ENCODE measurements at regions not wholly inside any gene's neighbourhood (a gene's known extent, or its start where the extent isn't known, plus 50 kb on each side); places are given as distances from the start of the nearest gene placed in this dataset.
"Not testable (repeated sequence)": the region's sequence is repeated elsewhere in the genome, so short reads cannot be mapped to it uniquely, and the experiment has no call there.

DNA sequence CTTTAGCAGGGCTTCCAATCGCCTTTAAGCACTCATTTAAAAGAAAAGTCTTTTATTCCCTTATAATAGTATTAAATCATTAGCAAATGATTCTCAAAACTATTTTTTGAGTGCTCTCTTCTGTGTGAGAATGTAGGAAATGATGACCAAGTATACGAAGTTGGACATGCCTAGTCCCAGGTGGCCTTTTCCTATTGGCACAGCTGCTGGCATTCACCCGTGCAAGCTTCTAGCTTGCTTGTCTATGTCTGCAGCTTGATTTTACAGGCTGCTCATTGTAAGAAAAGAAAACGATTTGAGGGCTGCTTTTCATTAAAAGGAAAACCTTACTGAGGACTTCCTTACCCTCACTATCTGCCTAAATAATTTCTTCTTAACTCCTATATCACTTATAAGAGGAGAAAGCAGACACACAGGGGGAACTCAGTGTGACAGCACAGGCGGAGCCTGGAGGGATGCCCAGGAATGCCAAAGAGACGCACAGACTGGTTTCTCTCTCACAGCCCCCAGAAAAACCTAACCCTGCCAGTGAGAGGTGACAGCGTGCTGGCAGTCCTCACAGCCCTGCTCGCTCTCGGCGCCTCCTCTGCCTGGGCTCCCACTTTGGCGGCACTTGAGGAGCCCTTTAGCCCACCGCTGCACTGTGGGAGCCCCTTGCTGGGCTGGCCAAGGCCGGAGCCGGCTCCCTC is 102.7 kb upstream of the ETV6 start:
- H3K36me3 Mint-ChIP-seq (ENCODE audit: insufficient read depth); H3K27me3 Mint-ChIP-seq (ENCODE audit: low read depth); H3K9me3 Mint-ChIP-seq; H3K4me3 Mint-ChIP-seq; DNase-seq; ATAC-seq: not testable (repeated sequence)
- peaks cover 51% of the 10 kb centered on the region for H3K4me1 Mint-ChIP-seq (ENCODE audit: low read depth)

DNA sequence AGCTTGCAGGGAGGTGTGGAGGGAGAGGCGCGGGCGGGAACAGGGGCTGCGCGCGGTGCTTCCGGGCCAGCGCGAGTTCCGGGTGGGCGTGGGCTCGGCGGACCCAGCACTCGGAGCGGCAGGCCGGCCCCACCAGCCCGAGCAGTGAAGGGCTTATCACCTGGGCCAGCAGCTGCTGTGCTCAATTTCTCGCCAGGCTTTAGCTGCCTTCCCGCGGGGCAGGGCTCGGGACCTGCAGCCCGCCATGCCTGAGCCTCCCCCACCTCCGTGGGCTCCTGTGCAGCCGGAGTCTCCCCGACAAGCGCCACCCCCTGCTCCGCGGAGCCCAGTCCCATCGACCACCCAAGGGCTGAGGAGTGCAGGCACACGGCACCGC is 102.2 kb upstream of the ETV6 start:
- not testable (repeated sequence) for H3K36me3 Mint-ChIP-seq (ENCODE audit: insufficient read depth); H3K9me3 Mint-ChIP-seq; H3K4me3 Mint-ChIP-seq; ATAC-seq; H3K27me3 Mint-ChIP-seq (ENCODE audit: low read depth); DNase-seq
- H3K4me1 Mint-ChIP-seq (ENCODE audit: low read depth): peaks cover 49% of the 10 kb centered on the region

GRCh38 chr12:11549119-11549518 is 100.4 kb upstream of the ETV6 start:
- Mint-ChIP-seq H3K27me3 (ENCODE audit: low read depth) (peaks cover 2% of the 10 kb centered on the region), H3K4me3 (no peak overlapping the region), H3K4me1 (ENCODE audit: low read depth) (peaks cover 40% of the 10 kb centered on the region), H3K9me3 (no peaks in the 10 kb centered on the region), H3K36me3 (ENCODE audit: insufficient read depth) (no peaks in the 10 kb centered on the region)
- DNase-seq (no peak), ATAC-seq (no peak)

DNA sequence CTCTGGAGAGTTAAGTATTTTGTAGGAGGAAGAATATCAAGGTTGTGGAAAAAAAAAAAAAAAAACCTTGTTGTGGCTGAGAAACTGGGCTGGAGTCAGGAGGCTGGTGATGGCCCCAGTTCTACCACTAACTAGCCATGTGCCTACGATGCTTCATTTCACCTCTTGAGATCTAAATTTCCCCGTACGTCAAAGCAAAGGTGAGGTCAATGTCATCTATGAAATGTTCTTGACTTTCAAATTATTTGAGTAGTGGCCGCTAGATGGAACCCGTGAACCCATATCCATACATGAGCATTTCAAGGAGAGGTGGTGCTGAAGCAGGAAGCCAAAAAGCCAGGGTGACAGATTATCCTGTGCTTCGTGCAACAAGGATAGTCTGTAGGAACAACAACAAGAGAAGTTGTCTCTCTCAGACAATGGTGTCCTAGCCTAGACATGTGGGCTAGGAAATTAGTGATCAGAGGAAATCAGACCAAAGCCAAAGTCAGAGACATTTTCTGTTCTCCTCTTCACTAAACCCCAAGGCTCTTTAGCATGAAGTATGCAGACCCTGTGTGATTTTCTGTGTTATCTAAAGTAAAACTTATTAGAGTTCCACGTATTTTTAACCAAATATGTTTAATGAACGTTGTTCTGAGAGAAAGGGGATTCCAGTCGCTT is 95.5 kb upstream of the ETV6 start:
- H3K4me1 Mint-ChIP-seq (ENCODE audit: low read depth): peaks cover 21% of the 10 kb centered on the region
- H3K27me3 Mint-ChIP-seq (ENCODE audit: low read depth): peaks cover 2% of the 10 kb centered on the region
- no peaks in the 10 kb centered on the region for H3K36me3 Mint-ChIP-seq (ENCODE audit: insufficient read depth)
- ATAC-seq (peak; percentile 60 to 61), DNase-seq (peak; percentile 21)
- H3K4me3 Mint-ChIP-seq: no peak overlapping the region
- H3K9me3 Mint-ChIP-seq: no peaks in the 10 kb centered on the region

GRCh38 chr12:11555195-11555594 is 94.3 kb upstream of the ETV6 start:
- DNase-seq (no peak), ATAC-seq (no peak)
- no peaks in the 10 kb centered on the region for H3K36me3 Mint-ChIP-seq (ENCODE audit: insufficient read depth)
- H3K27me3 Mint-ChIP-seq (ENCODE audit: low read depth): peaks cover 2% of the 10 kb centered on the region
- no peaks in the 10 kb centered on the region for H3K9me3 Mint-ChIP-seq
- H3K4me1 Mint-ChIP-seq (ENCODE audit: low read depth): peaks cover 21% of the 10 kb centered on the region
- H3K4me3 Mint-ChIP-seq: no peak overlapping the region

DNA sequence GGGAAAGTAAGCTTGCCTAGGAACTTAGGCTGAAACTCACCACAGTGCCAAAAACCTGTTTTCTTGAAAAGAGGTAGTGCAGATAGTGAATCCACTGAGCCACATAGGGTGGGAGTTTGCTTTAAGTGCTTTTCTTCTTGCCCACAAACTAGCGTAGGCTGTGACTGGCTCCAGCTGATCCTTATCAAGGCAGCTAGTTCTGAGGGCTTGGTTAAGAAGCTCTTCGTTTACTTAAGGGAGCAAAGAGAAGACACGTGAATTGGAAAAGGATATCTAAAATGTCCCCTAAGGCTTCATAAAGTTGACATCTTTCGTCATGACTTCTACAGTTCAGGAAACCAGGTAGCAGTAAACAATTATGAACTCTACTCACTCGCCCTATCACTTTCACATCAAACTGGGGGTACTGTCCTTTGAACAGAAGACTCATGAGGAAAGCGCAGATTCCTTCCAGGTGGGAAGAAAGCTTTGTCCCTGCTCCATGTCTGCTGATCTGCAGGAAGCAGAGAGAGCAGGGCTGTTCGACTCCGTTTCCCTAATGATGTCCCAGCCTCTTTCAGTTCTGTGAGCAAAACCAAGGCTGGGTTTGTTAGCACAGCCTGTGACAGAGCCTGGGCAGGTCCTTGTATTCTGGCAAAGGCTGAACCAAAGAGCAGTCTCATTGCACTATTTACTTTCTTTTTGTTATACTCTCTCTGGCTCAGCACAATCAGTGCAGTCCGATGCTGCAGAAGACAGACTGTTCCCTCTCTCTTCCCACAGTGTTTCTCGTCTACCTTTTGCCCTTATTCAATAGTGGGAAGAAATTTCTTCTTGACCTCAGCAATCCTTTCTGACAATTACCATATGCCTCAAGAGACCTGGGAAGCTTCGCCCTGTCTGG is 93.5 kb upstream of the ETV6 start:
- Mint-ChIP-seq H3K36me3 (ENCODE audit: insufficient read depth) (no peaks in the 10 kb centered on the region), H3K4me3 (peak overlapping the region; percentile 29), H3K27me3 (ENCODE audit: low read depth) (peaks cover 2% of the 10 kb centered on the region), H3K9me3 (no peaks in the 10 kb centered on the region), H3K4me1 (ENCODE audit: low read depth) (peaks cover 21% of the 10 kb centered on the region)
- peak; percentile 76 to 85 for ATAC-seq
- DNase-seq: no peak

DNA sequence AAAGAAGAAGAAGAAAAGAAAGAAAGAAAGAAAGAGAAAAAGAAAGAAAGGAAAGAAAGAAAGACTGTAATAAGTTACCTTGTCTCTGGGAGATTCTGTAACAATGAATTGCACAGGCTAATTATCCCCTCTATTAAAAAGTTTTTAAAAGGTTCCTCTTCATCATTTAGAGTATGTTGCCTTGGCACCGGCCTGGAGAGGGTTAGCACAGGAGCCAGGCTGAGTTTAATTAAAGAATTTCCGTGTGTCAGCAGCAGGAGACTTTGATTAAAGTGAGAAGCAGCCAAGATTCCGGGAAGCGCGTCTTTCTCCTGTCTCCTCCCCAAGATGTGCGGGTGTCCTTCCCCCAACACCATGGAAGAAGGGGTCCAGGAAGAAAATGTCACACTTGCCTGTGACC is 92.8 kb upstream of the ETV6 start:
- Mint-ChIP-seq H3K36me3 (ENCODE audit: insufficient read depth) (no peaks in the 10 kb centered on the region), H3K27me3 (ENCODE audit: low read depth) (peaks cover 2% of the 10 kb centered on the region), H3K4me3 (no peak overlapping the region), H3K4me1 (ENCODE audit: low read depth) (peaks cover 21% of the 10 kb centered on the region), H3K9me3 (no peaks in the 10 kb centered on the region)
- DNase-seq (no peak), ATAC-seq (no peak)

- H3K36me3 Mint-ChIP-seq (ENCODE audit: insufficient read depth): no peaks in the 10 kb centered on the region
- H3K4me3 Mint-ChIP-seq: no peak overlapping the region
These were observed 89.7 kb upstream of the ETV6 start for GRCh38 chr12:11559626-11560340.

GRCh38 chr12:11561411-11561810 is 88.1 kb upstream of the ETV6 start:
- peaks cover under 1% of the 10 kb centered on the region for H3K4me1 Mint-ChIP-seq (ENCODE audit: low read depth)
- no peak for ATAC-seq
- H3K27me3 Mint-ChIP-seq (ENCODE audit: low read depth): no peaks in the 10 kb centered on the region
- H3K9me3 Mint-ChIP-seq: no peaks in the 10 kb centered on the region
- DNase-seq: no peak
- H3K4me3 Mint-ChIP-seq: no peak overlapping the region
- no peaks in the 10 kb centered on the region for H3K36me3 Mint-ChIP-seq (ENCODE audit: insufficient read depth)

More at GRCh38 chr12:11559626-11560340, 89.7 kb upstream of the ETV6 start:
- ATAC-seq (no peak), DNase-seq (no peak)
- H3K27me3 Mint-ChIP-seq (ENCODE audit: low read depth): no peaks in the 10 kb centered on the region
- peaks cover 13% of the 10 kb centered on the region for H3K4me1 Mint-ChIP-seq (ENCODE audit: low read depth)
- no peaks in the 10 kb centered on the region for H3K9me3 Mint-ChIP-seq

GRCh38 chr12:11563785-11564739 is 85.4 kb upstream of the ETV6 start:
- Mint-ChIP-seq H3K27me3 (ENCODE audit: low read depth) (no peaks in the 10 kb centered on the region), H3K4me1 (ENCODE audit: low read depth) (no peaks in the 10 kb centered on the region), H3K4me3 (no peak overlapping the region), H3K9me3 (no peaks in the 10 kb centered on the region), H3K36me3 (ENCODE audit: insufficient read depth) (no peaks in the 10 kb centered on the region)
- ATAC-seq (no peak), DNase-seq (no peak)

DNA sequence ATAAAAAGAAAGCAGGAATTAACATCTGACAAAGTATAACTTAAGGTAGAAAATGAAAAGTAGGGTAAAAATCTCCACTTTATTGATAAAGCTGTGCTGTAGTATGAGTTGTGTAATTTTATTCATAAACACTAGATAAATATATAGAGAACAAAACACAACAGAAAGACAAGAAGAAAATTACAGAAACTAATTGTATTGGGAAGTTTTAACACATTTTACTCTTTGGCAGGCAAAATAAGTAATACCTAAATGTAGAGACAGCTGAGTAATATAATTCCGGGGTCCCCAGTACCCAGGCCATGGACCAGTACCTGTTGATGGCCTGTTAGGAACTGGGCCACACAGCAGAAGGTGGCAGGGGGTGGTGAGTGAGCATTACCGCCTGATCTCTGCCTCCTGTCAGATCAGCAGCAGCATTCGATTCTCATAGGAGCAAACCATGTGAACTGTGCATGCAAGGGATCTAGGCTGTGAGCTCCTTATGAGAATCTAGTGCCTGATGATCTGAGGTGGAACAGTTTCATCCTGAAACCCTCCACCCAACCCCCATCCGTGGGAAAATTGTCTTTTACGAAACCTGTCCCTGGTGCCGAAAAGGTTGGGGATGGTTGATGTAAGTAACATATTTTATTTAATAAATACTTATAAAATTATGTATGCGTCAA is 84.4 kb upstream of the ETV6 start:
- DNase-seq (no peak), ATAC-seq (no peak)
- Mint-ChIP-seq H3K27me3 (ENCODE audit: low read depth) (no peaks in the 10 kb centered on the region), H3K9me3 (no peaks in the 10 kb centered on the region), H3K4me1 (ENCODE audit: low read depth) (no peaks in the 10 kb centered on the region), H3K36me3 (ENCODE audit: insufficient read depth) (no peaks in the 10 kb centered on the region), H3K4me3 (no peak overlapping the region)

DNA sequence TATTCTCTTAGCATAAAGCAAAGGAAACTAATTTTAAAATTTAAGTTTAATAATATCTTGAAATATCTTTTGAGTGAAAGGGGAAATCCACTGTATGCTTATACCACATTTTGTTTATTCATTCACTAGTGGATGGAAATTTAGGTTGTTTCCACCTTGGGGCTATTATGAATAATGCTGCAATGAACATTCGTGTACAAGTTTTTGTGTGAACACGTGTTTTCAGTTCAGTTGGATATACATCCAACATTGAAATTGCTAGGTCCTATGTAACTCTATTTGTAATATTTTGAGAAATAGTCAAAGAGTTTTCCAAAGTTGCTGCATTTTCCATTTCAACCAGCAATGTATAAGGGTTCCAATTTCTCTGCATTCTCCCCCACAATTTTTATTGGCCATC is 83.7 kb upstream of the ETV6 start:
- DNase-seq: no peak
- Mint-ChIP-seq H3K4me1 (ENCODE audit: low read depth) (no peaks in the 10 kb centered on the region), H3K36me3 (ENCODE audit: insufficient read depth) (no peaks in the 10 kb centered on the region), H3K4me3 (no peak overlapping the region), H3K27me3 (ENCODE audit: low read depth) (no peaks in the 10 kb centered on the region), H3K9me3 (no peaks in the 10 kb centered on the region)
- no peak for ATAC-seq

- DNase-seq (no peak), ATAC-seq (no peak)
- H3K4me3 Mint-ChIP-seq: no peak overlapping the region
- H3K36me3 Mint-ChIP-seq (ENCODE audit: insufficient read depth): no peaks in the 10 kb centered on the region
- H3K4me1 Mint-ChIP-seq (ENCODE audit: low read depth): no peaks in the 10 kb centered on the region
- no peaks in the 10 kb centered on the region for H3K27me3 Mint-ChIP-seq (ENCODE audit: low read depth)
- no peaks in the 10 kb centered on the region for H3K9me3 Mint-ChIP-seq
These were observed 81.2 kb upstream of the ETV6 start for GRCh38 chr12:11568155-11568761.

Data from activated T-cell treated with anti-CD3 and anti-CD28 coated beads, Interleukin-2, amount 50 U/mL, for 4 hours (primary cell).